ENCODE measurements at regions not wholly inside any gene's neighbourhood (a gene's known extent, or its start where the extent isn't known, plus 50 kb on each side); places are given as distances from the start of the nearest gene placed in this dataset.

DNA sequence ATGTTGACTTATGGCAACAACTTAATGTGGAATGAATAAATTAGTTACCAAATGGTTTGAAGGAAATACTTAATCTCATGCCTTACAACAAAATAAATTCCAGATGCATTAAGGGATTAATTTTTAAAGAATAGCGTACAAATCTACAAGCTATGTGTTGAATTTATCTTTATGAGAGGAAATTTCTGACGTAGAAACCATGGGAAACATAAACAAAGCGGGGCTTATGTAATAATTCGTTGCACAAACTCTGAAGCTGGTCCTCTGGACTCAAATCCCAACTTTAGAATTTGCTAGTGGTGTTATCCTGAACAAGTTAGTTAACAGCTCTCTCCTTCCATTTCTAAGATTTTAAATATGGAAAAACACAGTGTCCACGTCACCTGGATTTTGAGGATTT is 137.4 kb upstream of the CALCR start:
- TF ChIP-seq REST (IDR thresholded peaks at IDR 0.05; ENCODE audit: low read depth) (no peak), YY1 (IDR thresholded peaks at IDR 0.05; ENCODE audit: low read depth) (no peak), FOXM1 (IDR thresholded peaks at IDR 0.05; ENCODE audit: borderline replicate concordance, low read depth) (no peak), EP300 (IDR thresholded peaks at IDR 0.05; ENCODE audit: borderline replicate concordance) (no peak), TAF1 (IDR thresholded peaks at IDR 0.05; ENCODE audit: low read depth) (no peak), CREB1 (IDR thresholded peaks at IDR 0.05; ENCODE audit: low read depth) (no peak), ZBTB7A (IDR thresholded peaks at IDR 0.05; ENCODE audit: low read depth) (no peak), EGR1 (IDR thresholded peaks at IDR 0.05) (no peak), RAD21 (IDR thresholded peaks at IDR 0.05; ENCODE audit: low read depth) (no peak)
- TF ChIP-seq, protein P1, sequence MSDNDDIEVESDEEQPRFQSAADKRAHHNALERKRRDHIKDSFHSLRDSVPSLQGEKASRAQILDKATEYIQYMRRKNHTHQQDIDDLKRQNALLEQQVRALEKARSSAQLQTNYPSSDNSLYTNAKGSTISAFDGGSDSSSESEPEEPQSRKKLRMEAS (IDR thresholded peaks at IDR 0.05) = no peak

Data from Ishikawa (cell line).